Breast epithelium (tissue), 4 donors: ENCODE measurements at regions not wholly inside any gene's neighbourhood (a gene's known extent, or its start where the extent isn't known, plus 50 kb on each side); places are given as distances from the start of the nearest gene placed in this dataset.
"Not testable (repeated sequence)": the region's sequence is repeated elsewhere in the genome, so short reads cannot be mapped to it uniquely, and the experiment has no call there.

Experiments used
- DNase-seq, 2 donors: peaks; one replicate each; pipeline ENCODE4 v3.0.0-alpha.2; 2019; ENCODE audit warnings: low spot score in 2 of 2
- H3K27ac ChIP-seq, 2 donors: fragments of 200-600 bp; sonication (generic) in 1 of 2; one replicate each; pipeline ENCODE4 v1.5.1; 2016 to 2019; ENCODE audit warnings: mild to moderate bottlenecking in 1 of 2
- H3K27me3 ChIP-seq, 2 donors: fragments of 200-600 bp; sonication (generic) in 1 of 2; one replicate each; pipeline versions ENCODE4 v1.5.1 to v1.6.0; 2017 to 2019; ENCODE audit warnings: control low read depth in 1 of 2, mild to moderate bottlenecking in 1 of 2
- H3K36me3 ChIP-seq: fragments of 200-600 bp; one replicate; pipeline ENCODE4 v1.5.1; 2019
- H3K4me1 ChIP-seq, 2 donors: fragments of 200-600 bp; sonication (generic); one replicate each; pipeline ENCODE4 v1.5.1; 2016 to 2019; ENCODE audit warnings: control low read depth in 1 of 2
- H3K4me3 ChIP-seq, 3 donors: fragments of 200-600 bp; sonication (generic); 1 replicate in 2 of 3; 2 replicates in 1 of 3; pipeline ENCODE4 v1.5.1; 2016 to 2019; ENCODE audit warnings: mild to moderate bottlenecking in 3 of 3, moderate library complexity in 2 of 3
- H3K9me3 ChIP-seq, 2 donors: fragments of 200-600 bp; sonication (generic) in 1 of 2; one replicate each; pipeline ENCODE4 v1.5.1; 2016 to 2019; ENCODE audit warnings: control low read depth in 1 of 2
- CTCF ChIP-seq, 3 donors: fragments of 450-650 bp; IDR thresholded peaks; one replicate each; pipeline ENCODE4 v1.5.1; 2016 to 2017; ENCODE audit warnings: antibody characterized with exemption in 3 of 3, mild to moderate bottlenecking in 3 of 3, moderate library complexity in 3 of 3
- POLR2A ChIP-seq: fragments of 450-650 bp; IDR thresholded peaks from one replicate; pipeline ENCODE4 v1.6.1; 2016; ENCODE audit warnings: antibody characterized with exemption, mild to moderate bottlenecking, moderate library complexity
- POLR2AphosphoS5 ChIP-seq, 3 donors: sonication (generic); formaldehyde crosslinking; IDR thresholded peaks; one replicate each; pipeline ENCODE4 v1.6.1; 2017; ENCODE audit warnings: antibody characterized with exemption in 3 of 3
- intact Hi-C: fragments of 100-400 bp; cut with DNase I; formaldehyde crosslinking; loops from one replicate; pipeline ENCODE4 v1.15.1; 2023; ENCODE audit warnings: low total_unique reads

- intact Hi-C loops = no loop called here
- TF ChIP-seq POLR2A (no peak), CTCF (IDR thresholded peaks at IDR 0.05) (no peak), POLR2AphosphoS5 (IDR thresholded peaks at IDR 0.05) (no peak)
- H3K4me1 ChIP-seq = no peaks in the 10 kb centered on the region
- H3K27me3 ChIP-seq = no peaks in the 10 kb centered on the region
- H3K9me3 ChIP-seq = no peaks in the 10 kb centered on the region
- no peak for DNase-seq
- H3K36me3 ChIP-seq = no peaks in the 10 kb centered on the region
- H3K27ac ChIP-seq = no peak overlapping the region
- H3K4me3 ChIP-seq = no peak overlapping the region
Measured at GRCh38 chr11:110347660-110348059, 51.2 kb upstream of the RDX start.

- intact Hi-C loops = no loop called here
- no peaks in the 10 kb centered on the region for H3K9me3 ChIP-seq
- TF ChIP-seq POLR2AphosphoS5 (IDR thresholded peaks at IDR 0.05) (no peak), CTCF (IDR thresholded peaks at IDR 0.05) (no peak), POLR2A (no peak)
- H3K27me3 ChIP-seq = no peaks in the 10 kb centered on the region
- H3K4me1 ChIP-seq = no peaks in the 10 kb centered on the region
- no peak overlapping the region for H3K4me3 ChIP-seq
- H3K36me3 ChIP-seq = no peaks in the 10 kb centered on the region
- H3K27ac ChIP-seq = peak overlapping the region in 1 of 2 donors; percentile 26
- DNase-seq = no peak
Measured at GRCh38 chr11:110349138-110349996, 53.0 kb upstream of the RDX start.

GRCh38 chr11:110349997-110350383, 53.6 kb upstream of the RDX start:
- H3K27me3 ChIP-seq, H3K4me1 ChIP-seq, H3K36me3 ChIP-seq, intact Hi-C loops, H3K4me3 ChIP-seq, DNase-seq, H3K9me3 ChIP-seq: not testable (repeated sequence)
- peak overlapping the region in 1 of 2 donors; percentile 26 for H3K27ac ChIP-seq

GRCh38 chr11:110355011-110355744, 58.8 kb upstream of the RDX start:
- no peaks in the 10 kb centered on the region for H3K4me1 ChIP-seq
- no peaks in the 10 kb centered on the region for H3K9me3 ChIP-seq
- H3K4me3 ChIP-seq = no peak overlapping the region
- no peaks in the 10 kb centered on the region for H3K36me3 ChIP-seq
- no peaks in the 10 kb centered on the region for H3K27me3 ChIP-seq
- DNase-seq = no peak
- TF ChIP-seq CTCF (IDR thresholded peaks at IDR 0.05) = no peak
- TF ChIP-seq POLR2A = no peak
- no peak for TF ChIP-seq POLR2AphosphoS5 (IDR thresholded peaks at IDR 0.05)
- H3K27ac ChIP-seq = no peak overlapping the region
- intact Hi-C loops = no loop called here

- no peaks in the 10 kb centered on the region for H3K9me3 ChIP-seq
- no peak for DNase-seq
- H3K36me3 ChIP-seq = no peaks in the 10 kb centered on the region
- no peak overlapping the region for H3K27ac ChIP-seq
- H3K27me3 ChIP-seq = no peaks in the 10 kb centered on the region
- intact Hi-C loops = no loop called here
- no peaks in the 10 kb centered on the region for H3K4me1 ChIP-seq
- no peak for TF ChIP-seq POLR2AphosphoS5 (IDR thresholded peaks at IDR 0.05)
- TF ChIP-seq CTCF (IDR thresholded peaks at IDR 0.05) = no peak
- TF ChIP-seq POLR2A = no peak
- H3K4me3 ChIP-seq = no peak overlapping the region
Measured at GRCh38 chr11:110356762-110357671, 60.6 kb upstream of the RDX start.
